Stimulated activated CD8-positive, alpha-beta memory T cell treated with anti-CD3 and anti-CD28 coated beads, Interleukin-15, amount 100 ng/mL, for 48 hours (primary cell): ENCODE measurements at regions not wholly inside any gene's neighbourhood (a gene's known extent, or its start where the extent isn't known, plus 50 kb on each side); places are given as distances from the start of the nearest gene placed in this dataset.

Source experiments
- DNase-seq, 2 donors: peaks; one replicate each; pipeline ENCODE4 v3.0.0-alpha.2; 2020; ENCODE audit warnings: low read depth in 2 of 2

GRCh38 chr2:21627938-21628337, 504.2 kb downstream of the TDRD15 start:
- no peak for DNase-seq

GRCh38 chr2:21633015-21633414, 509.2 kb downstream of the TDRD15 start:
- DNase-seq: no peak

- no peak for DNase-seq
Observed at GRCh38 chr2:21633466-21633865, 509.7 kb downstream of the TDRD15 start.

- DNase-seq: no peak
Observed at GRCh38 chr2:21633911-21634310, 510.1 kb downstream of the TDRD15 start.

GRCh38 chr2:21640046-21640445, 516.3 kb downstream of the TDRD15 start:
- DNase-seq: no peak

- no peak for DNase-seq
Observed at GRCh38 chr2:21642647-21643046, 518.9 kb downstream of the TDRD15 start.

- DNase-seq: no peak
Observed at GRCh38 chr2:21643180-21643579, 519.4 kb downstream of the TDRD15 start.

GRCh38 chr2:21644266-21644665, 520.5 kb downstream of the TDRD15 start:
- no peak for DNase-seq

- DNase-seq: no peak
Observed at GRCh38 chr2:21646345-21646744, 522.6 kb downstream of the TDRD15 start.

- no peak for DNase-seq
Observed at GRCh38 chr2:21650569-21650968, 526.8 kb downstream of the TDRD15 start.

GRCh38 chr2:21655136-21655535, 531.4 kb downstream of the TDRD15 start:
- DNase-seq: no peak

- DNase-seq: no peak
Observed at GRCh38 chr2:21656330-21657075, 532.7 kb downstream of the TDRD15 start.

- no peak for DNase-seq
Observed at GRCh38 chr2:21657445-21657844, 533.7 kb downstream of the TDRD15 start.

GRCh38 chr2:21658269-21658668, 534.5 kb downstream of the TDRD15 start:
- DNase-seq: no peak

GRCh38 chr2:21658907-21659477, 535.2 kb downstream of the TDRD15 start:
- no peak for DNase-seq

GRCh38 chr2:21664083-21664482, 540.3 kb downstream of the TDRD15 start:
- DNase-seq: no peak

GRCh38 chr2:21667638-21668037, 543.9 kb downstream of the TDRD15 start:
- no peak for DNase-seq

GRCh38 chr2:21668078-21668710, 544.4 kb downstream of the TDRD15 start:
- DNase-seq: no peak

- no peak for DNase-seq
Observed at GRCh38 chr2:21676041-21676440, 552.3 kb downstream of the TDRD15 start.

GRCh38 chr2:21676676-21677075, 552.9 kb downstream of the TDRD15 start:
- DNase-seq: no peak

GRCh38 chr2:21683838-21684237, 560.1 kb downstream of the TDRD15 start:
- no peak for DNase-seq

- DNase-seq: no peak
Observed at GRCh38 chr2:21687589-21687988, 563.8 kb downstream of the TDRD15 start.

GRCh38 chr2:21690005-21690404, 566.2 kb downstream of the TDRD15 start:
- no peak for DNase-seq
